Iris pigment epithelial cell (primary cell): ENCODE measurements at regions not wholly inside any gene's neighbourhood (a gene's known extent, or its start where the extent isn't known, plus 50 kb on each side); places are given as distances from the start of the nearest gene placed in this dataset.

Source experiments
- DNase-seq: peaks from one replicate; pipeline ENCODE4 v3.0.0-alpha.2; 2011; ENCODE audit warnings: low read depth

DNA sequence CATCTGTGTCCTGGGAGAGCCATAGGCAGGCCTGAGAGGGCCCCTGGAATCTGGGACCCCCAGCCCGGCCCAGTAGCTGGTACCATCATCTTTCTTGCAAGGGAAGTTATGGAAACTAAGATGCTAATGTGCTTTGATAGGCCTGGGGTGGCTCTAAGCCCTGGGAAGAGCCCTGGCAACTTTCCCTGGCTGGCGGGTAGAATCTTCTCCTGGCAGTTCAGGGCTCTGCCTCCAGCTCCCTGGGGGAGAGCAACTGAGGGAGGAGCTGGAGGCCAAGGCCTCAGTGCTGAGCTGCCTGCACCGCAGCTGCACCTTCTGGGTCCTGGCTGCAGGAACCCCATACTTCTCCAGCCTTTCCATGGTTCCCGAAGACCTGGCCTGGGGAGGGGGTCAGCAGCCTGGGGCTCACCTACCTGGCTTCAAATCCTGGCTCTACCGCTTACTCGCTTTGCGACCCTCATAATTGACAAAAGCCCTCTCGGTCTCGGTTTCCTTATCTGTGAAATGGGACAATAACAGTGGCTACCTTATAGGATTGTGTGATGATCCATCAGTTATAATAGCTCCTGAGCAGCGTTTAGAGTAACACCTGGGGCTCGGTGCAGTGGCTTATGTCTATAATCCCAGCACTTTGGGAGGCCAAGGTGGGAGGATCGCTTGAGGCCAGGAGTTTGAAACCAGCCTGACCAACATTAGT is 333.7 kb downstream of the SEC14L1 start:
- DNase-seq, result no peak

- DNase-seq, result peak; percentile 93
Observed at GRCh38 chr17:77475016-77475976, 334.5 kb downstream of the SEC14L1 start.

- no peak for DNase-seq
Observed at GRCh38 chr17:77476006-77476405, 335.2 kb downstream of the SEC14L1 start.

DNA sequence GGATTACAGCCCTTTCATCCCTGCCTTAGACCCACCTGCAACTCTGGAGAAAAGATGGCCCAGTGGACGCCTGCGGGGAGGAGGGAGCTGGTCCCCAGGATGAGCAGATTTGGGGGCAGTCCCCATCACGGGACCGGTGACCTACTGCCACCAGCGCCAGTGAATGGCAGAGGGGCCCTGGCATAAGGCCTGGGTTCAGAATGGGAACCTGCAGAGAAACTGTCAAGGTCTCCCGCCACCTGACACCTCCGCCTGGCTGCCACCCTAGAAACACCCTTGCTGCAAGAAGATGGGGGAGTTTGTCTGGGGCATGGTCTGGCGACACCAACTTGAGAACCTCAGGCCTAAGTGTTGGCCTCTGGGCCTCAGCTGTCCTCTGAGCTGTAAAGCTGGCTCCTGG is 335.7 kb downstream of the SEC14L1 start:
- DNase-seq, result no peak

DNA sequence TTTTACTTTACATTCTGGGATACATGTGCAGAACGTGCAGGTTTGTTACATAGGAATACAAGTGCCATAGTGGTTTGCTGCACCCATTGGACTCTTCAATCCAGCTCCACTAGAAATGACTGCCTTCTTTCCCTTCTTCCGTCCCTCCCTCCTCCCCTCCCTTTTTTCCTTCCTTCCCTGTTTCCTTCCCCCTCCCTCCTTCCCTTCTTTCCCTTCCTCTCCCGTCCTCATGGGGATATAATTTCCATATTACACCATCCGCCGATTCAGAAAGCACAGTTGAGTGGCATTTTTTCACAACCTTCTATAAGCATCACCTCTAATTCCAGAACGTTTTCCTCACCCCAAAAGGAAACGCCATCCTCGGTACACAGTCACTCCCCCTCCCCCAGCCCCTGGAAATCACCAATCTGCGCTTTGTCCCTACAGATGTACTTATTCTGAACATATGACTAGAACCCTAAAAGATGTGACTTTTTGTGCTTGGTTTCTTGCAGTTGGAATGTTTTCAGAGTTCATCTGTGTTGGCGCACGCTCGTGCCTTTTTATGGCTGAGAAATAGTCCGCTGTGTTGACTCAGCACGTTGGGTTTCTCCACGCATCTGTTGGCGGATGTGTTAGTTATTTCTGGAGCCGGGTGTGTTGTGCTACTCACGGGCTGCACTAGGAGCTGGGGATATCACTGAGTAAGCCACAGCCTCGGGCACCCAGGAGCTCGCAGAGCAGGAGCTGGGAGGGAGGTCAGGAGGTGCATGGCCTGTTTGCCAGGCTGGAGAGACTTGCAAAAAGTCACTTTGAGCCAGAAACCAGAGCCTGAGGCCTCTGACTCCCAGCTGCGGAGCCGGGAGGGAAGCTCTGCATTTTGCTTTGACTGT is 336.4 kb downstream of the SEC14L1 start:
- DNase-seq, result peak; percentile 98

DNA sequence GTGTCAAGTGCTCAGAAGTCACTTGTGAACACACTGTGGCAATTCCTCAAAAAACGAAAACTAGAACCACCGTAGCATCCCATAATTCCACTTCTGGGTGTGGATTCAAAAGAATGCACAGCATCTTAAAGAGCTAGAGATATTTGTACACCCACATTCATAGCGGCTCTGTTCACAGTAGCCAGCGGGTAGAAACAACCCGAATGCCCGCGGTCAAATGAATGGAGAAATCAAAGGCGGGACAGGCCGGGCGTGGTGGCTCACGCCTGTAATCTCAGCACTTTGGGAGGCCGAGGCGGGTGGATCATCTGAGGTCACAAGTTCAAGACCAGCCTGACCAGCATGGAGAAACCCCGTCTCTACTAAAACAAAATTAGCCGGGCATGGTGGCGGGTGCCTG is 337.5 kb downstream of the SEC14L1 start:
- no peak for DNase-seq

GRCh38 chr17:77478899-77479298 is 338.1 kb downstream of the SEC14L1 start:
- DNase-seq, result no peak

- DNase-seq, result no peak
Observed at GRCh38 chr17:77479372-77480198, 338.8 kb downstream of the SEC14L1 start.

- no peak for DNase-seq
Observed at GRCh38 chr17:77480199-77480508, 339.4 kb downstream of the SEC14L1 start.

DNA sequence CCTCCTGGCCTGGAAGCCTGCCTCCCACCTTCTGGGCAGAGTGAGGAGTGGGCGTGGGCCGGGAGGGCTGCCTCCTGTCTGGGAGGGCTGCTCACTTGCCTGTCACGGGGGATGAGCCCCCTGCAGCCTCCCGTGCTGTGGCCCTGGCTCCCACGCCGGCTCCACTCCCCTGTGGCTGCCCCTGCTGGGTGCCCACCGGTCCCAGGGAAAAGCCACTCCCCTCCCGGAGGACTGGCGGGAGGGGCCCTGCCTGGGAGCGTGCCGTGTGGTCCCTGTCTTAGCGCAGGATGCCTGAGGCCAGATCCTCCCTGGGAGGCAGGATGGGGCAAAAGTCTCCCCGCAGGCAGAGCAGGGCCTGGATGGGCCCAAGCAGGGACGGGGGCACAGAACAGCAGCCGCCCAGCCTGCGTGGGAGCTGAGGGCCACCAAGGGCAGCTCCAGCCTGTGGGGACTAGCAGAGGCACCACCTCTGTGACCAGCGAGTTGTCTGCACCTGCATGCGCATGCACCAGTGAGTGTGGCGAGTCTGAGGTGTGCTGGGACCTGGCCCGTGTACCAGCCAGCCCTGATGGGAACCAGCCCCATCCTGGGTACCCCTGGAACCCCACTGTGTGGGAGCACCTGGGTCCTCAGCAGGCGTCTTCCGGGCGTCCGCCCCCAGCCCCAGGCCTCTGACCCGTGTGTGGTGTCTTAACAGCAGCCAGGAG is 339.9 kb downstream of the SEC14L1 start:
- DNase-seq, result no peak

DNA sequence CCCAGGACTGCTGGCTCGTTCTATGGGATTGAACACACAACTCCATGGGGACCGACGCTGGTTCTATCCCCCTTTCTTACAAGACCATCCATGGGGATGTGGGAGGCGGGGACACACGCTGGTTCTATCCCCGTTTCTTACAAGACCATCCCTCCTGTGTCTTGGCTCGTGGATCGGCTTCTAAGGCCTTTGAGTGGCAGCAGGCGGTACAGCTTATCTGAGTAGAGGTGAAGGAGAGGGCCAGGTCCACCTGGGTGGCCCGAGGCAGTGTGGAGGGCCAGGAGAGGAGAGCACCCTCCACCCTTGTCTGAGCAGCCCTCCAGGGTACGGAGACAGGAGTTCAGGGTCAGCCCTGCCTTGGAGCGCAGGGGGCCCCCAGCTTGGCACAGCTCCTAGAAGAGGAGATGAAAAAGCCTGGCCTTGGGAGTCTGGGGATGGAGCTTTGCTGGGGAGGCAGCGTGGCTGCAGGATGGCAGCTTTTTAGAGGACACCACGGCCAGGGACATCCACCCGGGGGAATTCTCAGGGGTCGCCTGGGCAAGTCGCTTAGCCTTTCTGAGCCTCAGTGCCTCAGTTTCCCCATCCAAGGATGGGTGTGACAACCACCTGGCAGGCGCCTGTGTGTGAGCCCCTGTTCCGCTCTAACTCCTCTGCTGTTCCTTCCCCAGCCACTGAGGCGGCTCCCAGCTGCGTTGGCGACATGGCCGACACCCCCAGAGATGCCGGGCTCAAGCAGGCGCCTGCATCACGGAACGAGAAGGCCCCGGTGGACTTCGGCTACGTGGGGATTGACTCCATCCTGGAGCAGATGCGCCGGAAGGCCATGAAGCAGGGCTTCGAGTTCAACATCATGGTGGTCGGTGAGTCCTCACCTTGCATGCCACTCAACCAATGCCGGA is 341.0 kb downstream of the SEC14L1 start:
- no peak for DNase-seq

- DNase-seq, result no peak
Observed at GRCh38 chr17:77482375-77483127, 341.8 kb downstream of the SEC14L1 start.

GRCh38 chr17:77483128-77483598 is 342.4 kb downstream of the SEC14L1 start:
- no peak for DNase-seq

- no peak for DNase-seq
Observed at GRCh38 chr17:77484111-77484510, 343.3 kb downstream of the SEC14L1 start.

- DNase-seq, result no peak
Observed at GRCh38 chr17:77485089-77485833, 344.5 kb downstream of the SEC14L1 start.

GRCh38 chr17:77487211-77487629 is 346.5 kb downstream of the SEC14L1 start:
- DNase-seq, result no peak

DNA sequence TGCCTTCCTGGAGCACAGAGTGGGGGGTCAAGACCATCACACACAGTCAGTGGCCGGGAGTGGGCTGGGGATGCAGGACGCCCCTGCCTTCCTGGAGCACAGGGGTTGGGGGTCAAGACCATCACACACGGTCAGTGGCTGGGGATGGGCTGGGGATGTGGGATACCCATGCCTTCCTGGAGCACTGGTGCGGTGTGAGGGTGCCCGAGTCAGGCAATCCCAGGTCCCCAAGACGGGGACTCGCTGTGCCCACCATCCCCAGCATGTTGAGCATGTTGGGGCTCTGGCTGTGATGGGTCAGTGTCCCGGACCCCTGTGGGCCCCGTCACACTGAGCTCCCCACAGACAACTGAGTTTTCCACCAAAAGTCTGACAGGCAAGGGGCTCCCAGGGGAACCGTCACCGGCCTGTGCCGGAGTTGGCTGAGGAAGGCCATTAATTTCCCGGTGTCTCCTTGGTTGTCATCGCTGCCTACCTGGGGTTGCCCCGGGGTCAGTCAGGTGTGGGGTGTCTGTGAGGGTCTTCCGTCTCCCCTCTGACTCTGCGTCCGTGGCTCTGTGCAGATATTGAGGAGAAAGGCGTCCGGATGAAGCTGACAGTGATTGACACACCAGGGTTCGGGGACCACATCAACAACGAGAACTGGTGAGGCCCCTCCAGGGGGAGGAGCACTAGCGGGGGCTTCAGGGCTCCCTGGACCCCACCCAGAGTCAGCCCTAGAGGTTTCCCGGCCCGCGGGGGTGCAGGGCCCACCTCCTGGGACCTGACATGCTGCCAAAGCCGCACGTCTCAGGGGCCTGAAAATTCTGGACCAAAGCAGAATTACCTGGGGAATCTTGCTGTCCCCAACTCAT is 347.1 kb downstream of the SEC14L1 start:
- DNase-seq, result no peak
